ENCODE measurements at regions not wholly inside any gene's neighbourhood (a gene's known extent, or its start where the extent isn't known, plus 50 kb on each side); places are given as distances from the start of the nearest gene placed in this dataset.

DNA sequence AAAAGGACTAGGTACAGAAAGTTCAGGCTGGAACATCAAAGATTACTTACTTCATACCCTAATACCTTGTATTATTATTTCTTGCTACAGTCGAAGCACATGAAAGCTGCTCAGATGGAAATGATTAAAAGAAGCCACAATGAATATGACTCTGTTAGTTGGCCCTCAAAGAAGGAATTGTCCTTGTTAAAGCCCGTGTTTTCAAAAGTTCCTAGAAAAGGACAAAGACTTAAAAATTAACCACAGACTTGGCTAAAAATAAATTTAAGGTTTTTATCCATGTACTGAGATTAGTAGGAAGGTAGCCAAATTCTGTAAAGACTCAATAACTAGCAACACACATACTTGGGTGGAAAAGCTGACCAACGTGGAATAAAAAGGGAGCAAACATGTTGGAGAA lies 251.0 kb upstream of the RARB start:
- TF ChIP-seq CTCF (optimal IDR thresholded peaks at IDR 0.05 in 1 of 3, IDR thresholded peaks at IDR 0.05 in 1 of 3, conservative IDR thresholded peaks at IDR 0.05 in 1 of 3; ENCODE audit: extremely low read depth in 1 of 3, insufficient read depth in 2 of 3, low read length in 3 of 3) (no peak), EZH2 (IDR thresholded peaks at IDR 0.05; ENCODE audit: low read length) (no peak)
